ENCODE measurements at regions not wholly inside any gene's neighbourhood (a gene's known extent, or its start where the extent isn't known, plus 50 kb on each side); places are given as distances from the start of the nearest gene placed in this dataset.

GRCh38 chr9:102551346-102551745 is 443.8 kb upstream of the CYLC2 start:
- Histone ChIP-seq H3K27ac (no peak overlapping the region), H3K9me3 (peaks cover 9% of the 10 kb centered on the region), H3K4me1 (no peaks in the 10 kb centered on the region), H3K4me3 (no peak overlapping the region), H3K27me3 (no peaks in the 10 kb centered on the region), H3K36me3 (no peaks in the 10 kb centered on the region)
- WGBS = 98% methylated on average over 1 of the region's 1 CpG
- TF ChIP-seq CTCF (IDR thresholded peaks at IDR 0.05) = no peak
- no peak for TF ChIP-seq EP300 (IDR thresholded peaks at IDR 0.05)
- TF ChIP-seq POLR2AphosphoS5 (IDR thresholded peaks at IDR 0.05) = no peak
- DNase-seq (ENCODE audit: low spot score in 2 of 2) = no peak

GRCh38 chr9:102550886-102551285 is 444.2 kb upstream of the CYLC2 start:
- TF ChIP-seq CTCF (IDR thresholded peaks at IDR 0.05) (no peak), EP300 (IDR thresholded peaks at IDR 0.05) (no peak)
- H3K9me3 ChIP-seq = peaks cover 9% of the 10 kb centered on the region
- no peaks in the 10 kb centered on the region for H3K4me1 ChIP-seq
- H3K27me3 ChIP-seq = no peaks in the 10 kb centered on the region
- H3K36me3 ChIP-seq = no peaks in the 10 kb centered on the region
- DNase-seq (ENCODE audit: low spot score in 2 of 2) = no peak
- 87% methylated on average over 3 of the region's 3 CpGs for WGBS
- no peak overlapping the region for H3K4me3 ChIP-seq
- H3K27ac ChIP-seq = no peak overlapping the region

- Histone ChIP-seq H3K4me1 (no peaks in the 10 kb centered on the region), H3K36me3 (no peaks in the 10 kb centered on the region), H3K27me3 (no peaks in the 10 kb centered on the region), H3K27ac (no peak overlapping the region), H3K9me3 (peaks cover 9% of the 10 kb centered on the region), H3K4me3 (no peak overlapping the region)
- no peak for DNase-seq (ENCODE audit: low spot score in 2 of 2)
- TF ChIP-seq POLR2AphosphoS5 (IDR thresholded peaks at IDR 0.05) (no peak), EP300 (IDR thresholded peaks at IDR 0.05) (no peak), POLR2A (IDR thresholded peaks at IDR 0.05) (no peak), CTCF (IDR thresholded peaks at IDR 0.05) (no peak)
Observed at GRCh38 chr9:102550266-102550665, 444.9 kb upstream of the CYLC2 start.

- no peaks in the 10 kb centered on the region for H3K4me1 ChIP-seq
Observed at GRCh38 chr9:102534031-102534430, 461.1 kb upstream of the CYLC2 start.

GRCh38 chr9:102521097-102521755 is 473.9 kb upstream of the CYLC2 start:
- no peaks in the 10 kb centered on the region for H3K9me3 ChIP-seq
- H3K4me1 ChIP-seq = no peaks in the 10 kb centered on the region
- H3K36me3 ChIP-seq = no peaks in the 10 kb centered on the region
- H3K4me3 ChIP-seq = no peak overlapping the region
- no peaks in the 10 kb centered on the region for H3K27me3 ChIP-seq
- no peak for DNase-seq (ENCODE audit: low spot score in 2 of 2)
- no peak overlapping the region for H3K27ac ChIP-seq
- WGBS = 80% methylated on average over 3 of the region's 3 CpGs
- TF ChIP-seq EP300 (IDR thresholded peaks at IDR 0.05) (no peak), POLR2A (IDR thresholded peaks at IDR 0.05) (no peak), CTCF (IDR thresholded peaks at IDR 0.05) (no peak), POLR2AphosphoS5 (IDR thresholded peaks at IDR 0.05) (no peak)

More at GRCh38 chr9:102534031-102534430, 461.1 kb upstream of the CYLC2 start:
- H3K4me3 ChIP-seq = no peak overlapping the region
- no peak for DNase-seq (ENCODE audit: low spot score in 2 of 2)
- no peak for TF ChIP-seq EP300 (IDR thresholded peaks at IDR 0.05)
- 38% methylated on average over 2 of the region's 2 CpGs for WGBS
- H3K27me3 ChIP-seq = no peaks in the 10 kb centered on the region
- H3K27ac ChIP-seq = no peak overlapping the region
- no peaks in the 10 kb centered on the region for H3K9me3 ChIP-seq
- H3K36me3 ChIP-seq = no peaks in the 10 kb centered on the region

GRCh38 chr9:102519423-102519822 is 475.7 kb upstream of the CYLC2 start:
- H3K27me3 ChIP-seq = no peaks in the 10 kb centered on the region
- TF ChIP-seq CTCF (IDR thresholded peaks at IDR 0.05) (no peak), POLR2A (IDR thresholded peaks at IDR 0.05) (no peak), POLR2AphosphoS5 (IDR thresholded peaks at IDR 0.05) (no peak)
- no peaks in the 10 kb centered on the region for H3K36me3 ChIP-seq
- H3K4me3 ChIP-seq = no peak overlapping the region
- no peak overlapping the region for H3K27ac ChIP-seq
- WGBS = 92% methylated on average over 5 of the region's 5 CpGs
- DNase-seq (ENCODE audit: low spot score in 2 of 2) = no peak
- H3K9me3 ChIP-seq = no peaks in the 10 kb centered on the region
- H3K4me1 ChIP-seq = no peaks in the 10 kb centered on the region
